GM21786 (cell line): ENCODE measurements at regions not wholly inside any gene's neighbourhood (a gene's known extent, or its start where the extent isn't known, plus 50 kb on each side); places are given as distances from the start of the nearest gene placed in this dataset.
"Not testable (repeated sequence)": the region's sequence is repeated elsewhere in the genome, so short reads cannot be mapped to it uniquely, and the experiment has no call there.

Experiments
- ATAC-seq: cut with Tn5 transposase; IDR thresholded peaks from one replicate; pipeline ENCODE4 v1.9.1; 2021; ENCODE audit not compliant: unreplicated experiment

DNA sequence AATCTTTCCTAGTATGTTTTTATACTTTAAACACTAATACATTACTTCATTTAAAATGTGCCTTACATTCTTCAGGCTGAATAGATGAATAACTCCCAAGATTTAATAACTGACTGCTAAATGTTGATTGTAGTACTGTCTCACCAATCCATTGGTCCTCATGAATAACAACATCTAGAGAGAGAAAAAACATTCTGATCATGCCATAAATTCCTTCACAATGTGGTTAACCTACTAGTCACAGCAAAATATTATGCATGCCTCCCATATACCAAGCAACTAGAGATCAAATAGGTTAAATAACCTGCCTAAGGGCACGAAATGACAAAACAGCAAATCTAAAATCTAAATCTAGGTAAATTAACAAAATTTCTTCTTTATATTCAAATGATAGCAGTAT is 66.2 kb downstream of the SYT15 start:
- ATAC-seq: not testable (repeated sequence)

- not testable (repeated sequence) for ATAC-seq
Measured at GRCh38 chr10:46646132-46646531, 67.2 kb downstream of the SYT15 start.

DNA sequence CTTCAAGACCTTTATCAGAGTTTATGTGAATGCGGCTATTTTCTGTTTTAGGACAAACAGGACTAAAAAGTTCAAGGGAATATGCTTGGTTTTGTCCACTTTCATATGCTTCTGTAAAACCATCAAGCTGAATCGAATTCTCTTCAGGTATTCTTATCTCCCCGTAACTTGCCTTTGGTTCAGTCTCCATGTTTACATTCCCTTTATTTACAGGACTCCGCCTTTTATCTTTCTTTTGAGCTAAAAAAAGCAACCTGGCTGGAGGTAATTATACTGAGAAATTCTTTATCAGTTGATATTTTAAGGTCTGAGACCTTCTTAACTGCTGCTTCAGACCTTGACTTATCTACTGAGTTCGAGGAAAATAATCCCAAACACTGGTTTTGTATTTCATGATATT is 72.0 kb downstream of the SYT15 start:
- not testable (repeated sequence) for ATAC-seq

DNA sequence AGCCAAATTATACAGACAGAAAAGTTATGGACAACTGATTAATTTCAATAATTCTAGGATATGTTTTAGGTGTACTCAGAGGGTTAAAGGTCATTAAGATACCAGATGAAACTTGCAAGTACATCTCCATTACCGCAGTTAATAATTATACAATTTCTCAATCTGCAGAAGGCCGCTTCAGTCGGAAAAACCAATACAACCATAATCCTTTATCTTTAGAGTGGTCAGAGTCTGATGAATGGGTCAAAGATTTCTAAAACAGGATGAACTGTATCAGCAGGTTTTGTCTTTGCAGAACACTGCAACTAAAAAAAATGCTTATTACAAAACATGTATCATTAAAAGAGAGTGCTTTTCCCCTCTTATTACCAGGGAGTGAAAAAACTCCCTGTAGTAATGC is 78.5 kb downstream of the SYT15 start:
- ATAC-seq: not testable (repeated sequence)

GRCh38 chr10:46660027-46660834 is 81.3 kb downstream of the SYT15 start:
- ATAC-seq: not testable (repeated sequence)

DNA sequence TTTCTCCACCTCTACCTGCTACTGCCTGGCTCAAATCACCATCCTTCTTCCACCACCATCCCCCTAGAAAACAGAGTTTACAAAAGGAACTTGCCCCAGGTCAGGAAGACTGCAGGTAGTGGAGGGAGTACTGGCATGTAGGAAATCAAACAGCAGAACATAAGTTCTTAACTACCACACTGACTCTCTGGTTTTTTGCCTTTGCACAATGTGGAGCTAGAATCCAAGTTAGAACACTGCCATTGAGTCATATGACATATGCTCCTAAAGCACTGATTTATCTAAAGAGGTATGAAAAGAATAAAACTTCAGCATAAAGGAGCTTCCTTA is 81.9 kb downstream of the SYT15 start:
- not testable (repeated sequence) for ATAC-seq

DNA sequence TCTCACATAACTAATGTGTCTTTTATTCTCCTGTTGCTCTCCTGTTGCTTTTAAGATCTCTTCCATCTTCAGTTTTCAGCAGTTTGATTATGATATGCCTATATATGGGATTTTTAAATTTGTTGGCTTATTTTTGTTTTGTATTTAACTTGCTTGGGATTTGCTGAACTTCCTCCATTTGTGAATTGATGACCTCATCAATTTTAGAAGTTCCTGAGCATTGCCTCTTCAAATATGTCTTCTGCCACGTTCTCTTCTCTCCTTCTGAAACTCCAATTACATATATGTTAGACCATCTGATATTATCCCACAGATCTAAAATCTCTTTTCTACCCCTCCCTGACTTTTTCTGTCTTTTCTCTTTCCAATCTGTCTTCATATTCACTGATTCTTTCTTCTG is 86.6 kb downstream of the SYT15 start:
- not testable (repeated sequence) for ATAC-seq

GRCh38 chr10:46668357-46668997 is 89.5 kb downstream of the SYT15 start:
- not testable (repeated sequence) for ATAC-seq

DNA sequence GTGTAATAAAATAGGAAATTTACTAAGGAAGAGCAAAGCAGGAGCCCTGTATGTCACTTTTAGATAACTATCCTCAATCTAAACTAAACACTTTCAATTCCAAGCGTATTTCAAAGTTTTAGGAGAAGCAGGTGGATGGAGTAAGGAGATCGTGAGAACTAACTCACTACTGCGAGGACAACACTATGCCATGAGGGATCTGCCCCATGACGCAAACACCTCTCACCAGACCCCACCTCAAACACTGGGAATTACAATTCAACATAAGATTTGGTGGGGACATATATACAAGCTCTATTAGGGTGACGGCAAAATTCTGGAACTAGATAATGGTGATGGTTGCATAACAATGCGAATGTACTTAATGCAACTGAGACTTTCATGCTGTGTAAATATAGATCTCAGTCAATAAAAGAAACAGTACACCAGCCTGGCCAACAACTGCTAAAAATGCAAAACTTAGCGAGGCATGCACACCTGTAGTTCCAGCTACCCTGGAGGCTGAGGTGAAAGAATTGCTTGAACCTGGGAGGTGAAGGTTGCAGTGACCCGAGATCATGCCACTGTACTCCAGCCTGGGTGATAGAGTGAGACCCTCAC is 99.0 kb downstream of the SYT15 start:
- not testable (repeated sequence) for ATAC-seq

GRCh38 chr10:46691397-46691796 is 112.5 kb downstream of the SYT15 start:
- ATAC-seq: not testable (repeated sequence)

GRCh38 chr10:46693218-46693617 is 114.3 kb downstream of the SYT15 start:
- ATAC-seq: not testable (repeated sequence)

- not testable (repeated sequence) for ATAC-seq
Measured at GRCh38 chr10:46717264-46717663, 138.3 kb downstream of the SYT15 start.

GRCh38 chr10:46718014-46718413 is 139.1 kb downstream of the SYT15 start:
- ATAC-seq: not testable (repeated sequence)

DNA sequence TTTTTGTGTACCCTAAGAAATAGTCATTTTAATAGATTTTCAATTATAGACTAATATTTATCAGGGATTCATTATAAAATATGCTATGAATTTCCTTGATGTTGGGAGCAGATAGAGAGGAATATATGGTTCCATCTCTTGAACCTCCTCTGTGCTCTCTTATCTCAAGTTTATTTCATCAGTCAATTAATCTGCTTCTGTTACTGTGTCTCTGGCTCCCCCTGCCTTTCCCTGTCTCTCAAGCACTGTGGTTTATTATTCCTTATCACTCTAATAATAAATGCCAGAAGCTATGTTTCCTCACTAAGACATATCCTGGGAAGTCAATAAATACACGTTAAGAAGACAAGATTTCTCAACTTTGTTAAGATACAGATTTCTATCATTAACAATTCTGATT is 141.5 kb downstream of the SYT15 start:
- ATAC-seq: not testable (repeated sequence)

DNA sequence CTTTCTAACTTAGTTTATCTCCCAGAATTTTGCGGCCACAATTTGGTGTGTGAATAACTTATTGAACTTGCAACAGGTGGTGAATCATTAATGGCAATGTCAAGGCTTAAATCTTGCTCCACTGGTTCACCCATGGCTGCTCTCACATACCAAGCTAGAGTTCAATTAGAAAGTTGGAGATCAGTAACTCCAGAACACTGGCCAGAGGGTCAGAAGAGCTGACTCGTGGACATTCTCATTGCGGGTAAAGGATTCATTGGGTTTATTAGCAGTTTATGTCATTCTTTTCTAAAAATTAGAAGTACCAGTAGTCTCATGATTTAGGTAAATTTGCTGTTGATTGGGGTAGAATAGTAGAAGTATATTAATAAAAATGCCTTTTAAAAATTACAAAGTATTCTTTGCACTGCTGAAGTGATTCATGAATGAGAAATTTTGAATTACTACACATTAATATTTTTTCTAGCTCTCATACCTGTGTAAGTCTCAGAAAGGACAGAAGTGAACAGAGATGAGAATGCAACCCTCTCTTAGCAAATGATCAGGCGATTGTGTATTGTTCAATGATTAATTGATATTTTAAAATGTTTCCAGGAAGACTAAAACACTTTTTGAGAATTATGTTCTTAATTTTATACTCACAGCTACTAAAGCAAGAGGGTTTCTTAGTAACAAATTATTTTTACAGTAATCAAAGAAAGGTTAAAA is 142.0 kb downstream of the SYT15 start:
- not testable (repeated sequence) for ATAC-seq

DNA sequence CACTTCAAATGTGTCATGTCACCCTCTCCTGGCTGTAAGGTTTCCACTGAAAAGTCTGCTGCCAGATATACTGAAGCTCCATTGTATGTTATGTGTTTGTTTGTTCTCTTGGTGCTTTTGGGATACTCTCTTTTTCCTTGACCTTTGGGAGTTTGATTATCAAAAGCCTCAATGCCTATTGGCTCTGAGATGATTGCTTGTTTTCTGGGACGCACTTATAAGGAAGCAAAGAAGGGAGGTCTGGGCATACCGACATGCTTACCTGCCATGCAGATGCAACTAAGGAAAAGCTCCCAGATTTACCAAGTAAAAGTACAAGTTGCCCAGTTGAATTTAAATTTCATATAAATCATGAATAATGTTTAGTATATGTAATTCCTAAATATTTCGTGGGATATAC is 145.3 kb downstream of the SYT15 start:
- ATAC-seq: not testable (repeated sequence)

GRCh38 chr10:46728359-46728758 is 149.4 kb downstream of the SYT15 start:
- ATAC-seq: not testable (repeated sequence)

GRCh38 chr10:46730729-46731128 is 151.8 kb downstream of the SYT15 start:
- ATAC-seq: not testable (repeated sequence)

- ATAC-seq: not testable (repeated sequence)
Measured at GRCh38 chr10:46733635-46734261, 154.8 kb downstream of the SYT15 start.

DNA sequence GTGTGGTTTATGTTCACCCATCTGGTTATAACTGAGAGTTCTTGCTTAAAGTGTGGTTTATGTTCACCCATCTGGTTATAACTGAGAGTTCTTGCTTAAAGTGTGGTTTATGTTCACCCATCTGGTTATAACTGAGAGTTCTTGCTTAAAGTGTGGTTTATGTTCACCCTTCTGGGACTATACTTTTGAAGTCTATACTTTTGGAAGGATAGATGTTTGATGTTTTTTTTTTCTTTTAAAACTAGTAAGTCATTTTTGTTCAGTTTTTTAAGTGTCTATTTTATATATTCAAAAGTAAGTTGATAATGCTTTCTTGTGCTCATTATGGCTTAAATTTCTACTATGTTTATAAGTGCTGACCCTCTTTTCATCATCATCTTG is 155.3 kb downstream of the SYT15 start:
- ATAC-seq: not testable (repeated sequence)

GRCh38 chr10:46739919-46740318 is 161.0 kb downstream of the SYT15 start:
- ATAC-seq: not testable (repeated sequence)
